H9 (cell line): ENCODE measurements at regions not wholly inside any gene's neighbourhood (a gene's known extent, or its start where the extent isn't known, plus 50 kb on each side); places are given as distances from the start of the nearest gene placed in this dataset.

ENCODE experiments used
- DNase-seq: peaks from one replicate; pipeline ENCODE4 v3.0.0-alpha.2; 2017
- H2AFZ ChIP-seq: one replicate; pipeline ENCODE4 v1.6.1; 2013; ENCODE audit warnings: mild to moderate bottlenecking, low read length, control low read depth, moderate library complexity
- H2AK5ac ChIP-seq: 2 replicates; pipeline ENCODE4 v1.6.1; 2013; ENCODE audit warnings: low read length, control low read depth, mixed read lengths; ENCODE audit not compliant: insufficient read length
- H2BK120ac ChIP-seq: one replicate; pipeline ENCODE4 v1.6.1; 2013; ENCODE audit warnings: low read depth, mild to moderate bottlenecking, low read length, control low read depth, inconsistent platforms; ENCODE audit not compliant: poor library complexity, severe bottlenecking
- H2BK12ac ChIP-seq: 2 replicates; pipeline ENCODE4 v1.6.1; 2013; ENCODE audit warnings: low read length, control low read depth, mixed read lengths, low read depth; ENCODE audit not compliant: insufficient read length
- H2BK15ac ChIP-seq: 2 replicates; pipeline ENCODE4 v1.6.1; 2013; ENCODE audit warnings: low read depth, low read length, control low read depth
- H2BK20ac ChIP-seq: one replicate; pipeline ENCODE4 v1.6.1; 2013; ENCODE audit warnings: low read depth, mild to moderate bottlenecking, low read length, control low read depth, inconsistent platforms; ENCODE audit not compliant: poor library complexity, severe bottlenecking
- H2BK5ac ChIP-seq: 2 replicates; pipeline ENCODE4 v1.6.1; 2013; ENCODE audit warnings: low read length, control low read depth, mixed read lengths; ENCODE audit not compliant: insufficient read length
- H3K14ac ChIP-seq: 2 replicates; pipeline ENCODE4 v1.6.1; 2013; ENCODE audit warnings: low read length, control low read depth; ENCODE audit not compliant: insufficient read depth
- H3K18ac ChIP-seq: 2 replicates; pipeline ENCODE4 v1.6.1; 2013; ENCODE audit warnings: low read depth, mild to moderate bottlenecking, mixed read lengths, low read length, control low read depth; ENCODE audit not compliant: insufficient read length
- H3K23ac ChIP-seq: 2 replicates; pipeline ENCODE4 v1.6.1; 2013; ENCODE audit warnings: low read length, control low read depth, mixed read lengths, low read depth; ENCODE audit not compliant: insufficient read length
- H3K23me2 ChIP-seq: 2 replicates; pipeline ENCODE4 v1.6.1; 2013; ENCODE audit warnings: low read depth, mild to moderate bottlenecking, mixed read lengths, low read length, control low read depth; ENCODE audit not compliant: insufficient read length, poor library complexity, severe bottlenecking
- H3K27ac ChIP-seq: 2 replicates; pipeline ENCODE4 v1.5.1; 2013; ENCODE audit warnings: low read length, control low read depth, mixed read lengths, low read depth; ENCODE audit not compliant: insufficient read length
- H3K27me3 ChIP-seq: 2 replicates; pipeline ENCODE4 v1.6.1; 2013; ENCODE audit warnings: low read length, control low read depth, inconsistent platforms; ENCODE audit not compliant: insufficient read depth
- H3K4ac ChIP-seq: 2 replicates; pipeline ENCODE4 v1.6.1; 2013; ENCODE audit warnings: low read depth, mild to moderate bottlenecking, control low read depth, inconsistent platforms, low read length, moderate library complexity
- H3K4me1 ChIP-seq: 2 replicates; pipeline ENCODE4 v1.6.1; 2013; ENCODE audit warnings: low read length, control low read depth, inconsistent platforms; ENCODE audit not compliant: insufficient read depth
- H3K4me2 ChIP-seq: 2 replicates; pipeline ENCODE4 v1.6.1; 2013; ENCODE audit warnings: low read length, control low read depth, mixed read lengths; ENCODE audit not compliant: insufficient read length, insufficient read depth
- H3K56ac ChIP-seq: 2 replicates; pipeline ENCODE4 v1.6.1; 2013; ENCODE audit warnings: low read depth, mild to moderate bottlenecking, mixed read lengths, low read length, control low read depth; ENCODE audit not compliant: insufficient read length
- H3K79me1 ChIP-seq: 2 replicates; pipeline ENCODE4 v1.6.1; 2013; ENCODE audit warnings: low read depth, mild to moderate bottlenecking, moderate library complexity, low read length, control low read depth, inconsistent platforms; ENCODE audit not compliant: insufficient read depth, poor library complexity, severe bottlenecking
- H3K79me2 ChIP-seq: 2 replicates; pipeline ENCODE4 v1.6.1; 2013; ENCODE audit warnings: low read length, control low read depth, inconsistent platforms; ENCODE audit not compliant: insufficient read depth
- H3K9ac ChIP-seq: 2 replicates; pipeline ENCODE4 v1.6.1; 2013; ENCODE audit warnings: low read length, control low read depth, mixed read lengths; ENCODE audit not compliant: insufficient read length; ENCODE audit errors: extremely low read depth
- H3K9me3 ChIP-seq: one replicate; pipeline ENCODE4 v1.6.1; 2013; ENCODE audit warnings: low read depth, low read length, inconsistent platforms; ENCODE audit not compliant: control insufficient read depth
- H3T11ph ChIP-seq: one replicate; pipeline ENCODE4 v1.6.1; 2013; ENCODE audit warnings: mild to moderate bottlenecking, low read length, control low read depth, inconsistent platforms
- H4K20me1 ChIP-seq: one replicate; pipeline ENCODE4 v1.6.1; 2013; ENCODE audit not compliant: control insufficient read depth, insufficient read length, insufficient read depth
- H4K5ac ChIP-seq: 2 replicates; pipeline ENCODE4 v1.6.1; 2013; ENCODE audit warnings: low read depth, mild to moderate bottlenecking, mixed read lengths, low read length, control low read depth; ENCODE audit not compliant: insufficient read length
- H4K8ac ChIP-seq: replicated peaks from 2 replicates; pipeline ENCODE4 v1.6.1; 2013; ENCODE audit warnings: low read length, control low read depth, mixed read lengths, low read depth; ENCODE audit not compliant: insufficient read length
- H4K91ac ChIP-seq: 2 replicates; pipeline ENCODE4 v1.6.1; 2013; ENCODE audit warnings: low read depth, mild to moderate bottlenecking, moderate library complexity, mixed read lengths, low read length, control low read depth; ENCODE audit not compliant: insufficient read length
- H3K27ac Mint-ChIP-seq, 3 experiments: 2 replicates in 2 of 3; 3 replicates in 1 of 3; pipeline ENCODE4 v1.8.0; 2020 to 2021; ENCODE audit warnings: mixed read lengths in 3 of 3, mild to moderate bottlenecking in 1 of 3, moderate library complexity in 1 of 3
- H3K27me3 Mint-ChIP-seq: 2 replicates; pipeline ENCODE4 v1.8.0; 2021; ENCODE audit warnings: low read depth, mild to moderate bottlenecking, moderate library complexity, mixed read lengths
- H3K36me3 Mint-ChIP-seq, 3 experiments: 2 replicates in 2 of 3; 3 replicates in 1 of 3; pipeline ENCODE4 v1.8.0; 2020 to 2021; ENCODE audit warnings: low read depth in 3 of 3, mixed read lengths in 3 of 3; ENCODE audit not compliant: insufficient read depth in 1 of 3
- H3K4me1 Mint-ChIP-seq, 2 experiments: 2 replicates each; pipeline ENCODE4 v1.8.0; 2020; ENCODE audit warnings: mixed read lengths in 2 of 2
- H3K4me3 Mint-ChIP-seq, 2 experiments: 2 replicates in 1 of 2; 3 replicates in 1 of 2; pipeline ENCODE4 v1.8.0; 2020 to 2021; ENCODE audit warnings: mild to moderate bottlenecking in 2 of 2, mixed read lengths in 2 of 2, moderate library complexity in 1 of 2
- H3K9me3 Mint-ChIP-seq, 2 experiments: 2 replicates in 1 of 2; 3 replicates in 1 of 2; pipeline ENCODE4 v1.8.0; 2020; ENCODE audit warnings: mild to moderate bottlenecking in 2 of 2, mixed read lengths in 2 of 2, moderate library complexity in 1 of 2
- CTCF ChIP-seq: fragments of 200-600 bp; sonication (generic); conservative IDR thresholded peaks from 3 replicates; pipeline ENCODE4 v1.8.0; 2021; ENCODE audit warnings: antibody characterized with exemption, mild to moderate bottlenecking
- whole genome bisulfite sequencing: extraction: QIAGEN DNeasy Blood & Tissue Kit; methylation state at CpG from one replicate; pipeline ENCODE4 v1.1.7; 2013; ENCODE audit warnings: missing lambda C conversion rate, low lambda C conversion rate, mixed read lengths; ENCODE audit not compliant: insufficient read length; ENCODE audit errors: extremely low coverage; 5-methylcytosine and 5-hydroxymethylcytosine counted together

- no peak overlapping the region for H3K4me2 ChIP-seq
- no peak overlapping the region for H2BK15ac ChIP-seq
- peak; percentile 27; the same call in 2 of the 3 replicates for TF ChIP-seq CTCF
- H3K79me1 ChIP-seq = no peaks in the 10 kb centered on the region
- no peaks in the 10 kb centered on the region for H3K23me2 ChIP-seq
- no peak overlapping the region for H3K9ac ChIP-seq
- H3K4me1 Mint-ChIP-seq = peaks cover 11 to 20% of the 10 kb centered on the region in 2 experiments
- no peak overlapping the region for H3K27ac Mint-ChIP-seq
- H2BK120ac ChIP-seq = no peak overlapping the region
- peaks cover 4% of the 10 kb centered on the region; the same call in 1 of the 2 replicates for H3K27me3 Mint-ChIP-seq
- no peak overlapping the region for H3K27ac ChIP-seq
- H4K91ac ChIP-seq = no peak overlapping the region
- no peak overlapping the region for H3K4me3 Mint-ChIP-seq
- H4K5ac ChIP-seq = no peak overlapping the region
- H3K4me1 ChIP-seq = peaks cover 3% of the 10 kb centered on the region; the same call in 1 of the 2 replicates
- WGBS = no CpG with 5 or more reads among the region's 7 CpGs
- no peak overlapping the region for H4K8ac ChIP-seq
- no peak overlapping the region for H2AK5ac ChIP-seq
- H2BK20ac ChIP-seq = no peak overlapping the region
- no peak overlapping the region for H2BK12ac ChIP-seq
- no peak overlapping the region for H3K56ac ChIP-seq
- H3K14ac ChIP-seq = no peak overlapping the region
- no peaks in the 10 kb centered on the region for H3K9me3 Mint-ChIP-seq
- no peak overlapping the region for H3K4ac ChIP-seq
- H3K36me3 Mint-ChIP-seq = no peaks in the 10 kb centered on the region
- no peaks in the 10 kb centered on the region for H3K9me3 ChIP-seq
- H2AFZ ChIP-seq = no peak overlapping the region
- H3T11ph ChIP-seq = no peak overlapping the region
- H3K27me3 ChIP-seq = no peaks in the 10 kb centered on the region
- no peaks in the 10 kb centered on the region for H3K79me2 ChIP-seq
- no peak overlapping the region for H3K23ac ChIP-seq
- H3K18ac ChIP-seq = no peak overlapping the region
- DNase-seq = peak; percentile 50
- no peak overlapping the region for H2BK5ac ChIP-seq
- H4K20me1 ChIP-seq = no peaks in the 10 kb centered on the region
These were observed 244.8 kb upstream of the NFE2L3 start for GRCh38 chr7:25907214-25907613.
